ACHN (cell line): ENCODE measurements at regions not wholly inside any gene's neighbourhood (a gene's known extent, or its start where the extent isn't known, plus 50 kb on each side); places are given as distances from the start of the nearest gene placed in this dataset.
"Not testable (repeated sequence)": the region's sequence is repeated elsewhere in the genome, so short reads cannot be mapped to it uniquely, and the experiment has no call there.

Experiments
- DNase-seq: peaks from one replicate; pipeline ENCODE4 v3.0.0-alpha.2; 2015
- in situ Hi-C: cut with HindIII; loops from 2 replicates; pipeline ENCODE4 v1.10.0; 2017; ENCODE audit warnings: low sequenced_read_pairs, low pct_ligation_motif_present, low pct_unique_long_range_greater_than_20kb

GRCh38 chr18:38262661-38263060 is 697.1 kb upstream of the CELF4 start:
- in situ Hi-C loops: no loop called here
- DNase-seq: no peak

- in situ Hi-C loops: no loop called here
- no peak for DNase-seq
Observed at GRCh38 chr18:38257661-38258060, 692.1 kb upstream of the CELF4 start.

- DNase-seq: no peak
- in situ Hi-C loops: no loop called here
Observed at GRCh38 chr18:38256366-38256765, 690.8 kb upstream of the CELF4 start.

- in situ Hi-C loops: no loop called here
- no peak for DNase-seq
Observed at GRCh38 chr18:38250971-38251370, 685.4 kb upstream of the CELF4 start.

- in situ Hi-C loops: no loop called here
- no peak for DNase-seq
Observed at GRCh38 chr18:38244480-38244879, 678.9 kb upstream of the CELF4 start.

GRCh38 chr18:38243291-38243690 is 677.7 kb upstream of the CELF4 start:
- DNase-seq: no peak
- in situ Hi-C loops: no loop called here

GRCh38 chr18:38241736-38242135 is 676.1 kb upstream of the CELF4 start:
- DNase-seq: peak; percentile 19
- in situ Hi-C loops: no loop called here

GRCh38 chr18:38241216-38241615 is 675.6 kb upstream of the CELF4 start:
- in situ Hi-C loops: no loop called here
- DNase-seq: no peak

- DNase-seq: no peak
- in situ Hi-C loops: no loop called here
Observed at GRCh38 chr18:38239606-38240005, 674.0 kb upstream of the CELF4 start.

GRCh38 chr18:38237796-38238195 is 672.2 kb upstream of the CELF4 start:
- no peak for DNase-seq
- in situ Hi-C loops: no loop called here

- DNase-seq: no peak
- in situ Hi-C loops: no loop called here
Observed at GRCh38 chr18:38221476-38222100, 656.0 kb upstream of the CELF4 start.

GRCh38 chr18:38198956-38199355 is 633.4 kb upstream of the CELF4 start:
- in situ Hi-C loops: no loop called here
- no peak for DNase-seq

GRCh38 chr18:38198526-38198925 is 632.9 kb upstream of the CELF4 start:
- in situ Hi-C loops: no loop called here
- no peak for DNase-seq

- in situ Hi-C loops: no loop called here
- DNase-seq: no peak
Observed at GRCh38 chr18:38186491-38186890, 620.9 kb upstream of the CELF4 start.

GRCh38 chr18:38174594-38174993 is 609.0 kb upstream of the CELF4 start:
- in situ Hi-C loops: no loop called here
- DNase-seq: no peak

GRCh38 chr18:38174173-38174572 is 608.6 kb upstream of the CELF4 start:
- in situ Hi-C loops: no loop called here
- no peak for DNase-seq

GRCh38 chr18:38170845-38171244 is 605.2 kb upstream of the CELF4 start:
- in situ Hi-C loops: no loop called here
- DNase-seq: no peak

GRCh38 chr18:38167623-38168022 is 602.0 kb upstream of the CELF4 start:
- no peak for DNase-seq
- in situ Hi-C loops: no loop called here

- in situ Hi-C loops, DNase-seq: not testable (repeated sequence)
Observed at GRCh38 chr18:38153116-38153515, 587.5 kb upstream of the CELF4 start.

GRCh38 chr18:38116716-38117115 is 551.1 kb upstream of the CELF4 start:
- DNase-seq: no peak
- in situ Hi-C loops: no loop called here

GRCh38 chr18:38115201-38115600 is 549.6 kb upstream of the CELF4 start:
- no peak for DNase-seq
- in situ Hi-C loops: no loop called here
